Lung (tissue), 11 donors: ENCODE measurements at regions not wholly inside any gene's neighbourhood (a gene's known extent, or its start where the extent isn't known, plus 50 kb on each side); places are given as distances from the start of the nearest gene placed in this dataset.

Experiments
- ATAC-seq: fragments of 200-7000 bp; cut with Tn5 transposase; one replicate; pipeline ENCODE4 v1.9.1; 2020; ENCODE audit warnings: moderate number of reproducible peaks; ENCODE audit not compliant: insufficient read depth, low FRiP score
- DNase-seq, 3 donors: peaks; one replicate each; pipeline ENCODE4 v3.0.0-alpha.2; 2013 to 2017
- H3K27ac ChIP-seq, 2 donors: one replicate each; pipeline ENCODE4 v1.5.1; 2013; ENCODE audit warnings: mild to moderate bottlenecking in 2 of 2, moderate library complexity in 2 of 2, control low read depth in 1 of 2, inconsistent platforms in 1 of 2, low read depth in 1 of 2, low read length in 1 of 2
- H3K27me3 ChIP-seq, 3 donors: one replicate each; pipeline ENCODE4 v1.5.1; 2013; ENCODE audit warnings: low read length in 2 of 3; ENCODE audit not compliant: control insufficient read depth in 3 of 3, insufficient read depth in 3 of 3
- H3K36me3 ChIP-seq, 4 donors: one replicate each; pipeline ENCODE4 v1.5.1; 2013; ENCODE audit warnings: low read length in 4 of 4, mild to moderate bottlenecking in 1 of 4, moderate library complexity in 1 of 4; ENCODE audit not compliant: control insufficient read depth in 4 of 4, insufficient read depth in 4 of 4
- H3K4me1 ChIP-seq, 5 donors: one replicate each; pipeline ENCODE4 v1.5.1; 2013; ENCODE audit warnings: low read length in 5 of 5, mild to moderate bottlenecking in 2 of 5, moderate library complexity in 1 of 5; ENCODE audit not compliant: control insufficient read depth in 5 of 5, insufficient read depth in 5 of 5
- H3K4me3 ChIP-seq: one replicate; pipeline ENCODE4 v1.5.1; 2013; ENCODE audit warnings: mild to moderate bottlenecking, control low read depth, moderate library complexity
- H3K9ac ChIP-seq, 2 donors: one replicate each; pipeline ENCODE4 v1.5.1; 2013; ENCODE audit warnings: low read length in 2 of 2, control low read depth in 1 of 2; ENCODE audit not compliant: insufficient read depth in 1 of 2
- H3K9me3 ChIP-seq, 4 donors: one replicate each; pipeline ENCODE4 v1.5.1; 2013; ENCODE audit warnings: low read length in 3 of 4, mild to moderate bottlenecking in 1 of 4, moderate library complexity in 1 of 4; ENCODE audit not compliant: control insufficient read depth in 4 of 4, insufficient read depth in 3 of 4
- CTCF ChIP-seq: IDR thresholded peaks from 2 replicates; pipeline ENCODE4 v1.5.1; 2012; ENCODE audit warnings: mild to moderate bottlenecking; ENCODE audit errors: control extremely low read depth, extremely low read depth
- WGBS, 2 donors: extraction: QIAGEN DNeasy Blood & Tissue Kit; methylation state at CpG; one replicate each; pipeline ENCODE4 v1.1.7; 2013; 5-methylcytosine and 5-hydroxymethylcytosine counted together
- donor health status: control.
- donor health status: control.
- donor health status: Bipolar disorder and iron deficiency.
- donor health status: healthy.
- donor health status: DM: yes; HTN: yes; CAD: no.

DNA sequence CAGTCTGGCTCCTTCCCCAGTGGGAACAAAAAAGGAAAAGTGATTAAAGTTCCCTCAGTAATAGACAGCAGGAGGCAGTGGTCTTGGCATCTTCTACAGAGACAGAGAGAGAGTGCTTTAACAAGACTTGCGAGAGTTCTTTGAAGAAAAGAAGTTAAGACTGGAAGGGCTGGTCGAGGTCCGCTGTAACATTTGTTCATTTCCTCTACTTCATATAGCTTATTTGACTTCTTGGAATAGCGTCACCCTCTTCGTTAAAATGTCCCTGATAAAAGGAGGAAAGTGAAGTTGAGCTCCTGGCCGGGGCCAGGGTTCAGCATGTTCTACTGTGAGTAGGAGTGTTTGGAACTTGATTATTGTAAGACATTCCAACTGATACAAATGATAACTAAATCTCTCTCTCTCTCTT lies 179.8 kb downstream of the SLIT2 start:
- Histone ChIP-seq H3K9me3 (no peaks in the 10 kb centered on the region), H3K9ac (peak overlapping the region in 1 of 2 donors; percentile 11), H3K27me3 (no peaks in the 10 kb centered on the region), H3K27ac (peak overlapping the region in 1 of 2 donors; percentile 9), H3K4me1 (peaks cover 0 to 35% (median 9%) of the 10 kb centered on the region in 5 donors), H3K4me3 (no peak overlapping the region), H3K36me3 (peaks cover 0 to 3% (median 0%) of the 10 kb centered on the region in 4 donors)
- WGBS, 2 donors, result 71 to 73% methylated on average over 6 of the region's 6 CpGs
- no peak for TF ChIP-seq CTCF
- DNase-seq, result peak in 1 of 3 donors; percentile 44
- no peak for ATAC-seq

DNA sequence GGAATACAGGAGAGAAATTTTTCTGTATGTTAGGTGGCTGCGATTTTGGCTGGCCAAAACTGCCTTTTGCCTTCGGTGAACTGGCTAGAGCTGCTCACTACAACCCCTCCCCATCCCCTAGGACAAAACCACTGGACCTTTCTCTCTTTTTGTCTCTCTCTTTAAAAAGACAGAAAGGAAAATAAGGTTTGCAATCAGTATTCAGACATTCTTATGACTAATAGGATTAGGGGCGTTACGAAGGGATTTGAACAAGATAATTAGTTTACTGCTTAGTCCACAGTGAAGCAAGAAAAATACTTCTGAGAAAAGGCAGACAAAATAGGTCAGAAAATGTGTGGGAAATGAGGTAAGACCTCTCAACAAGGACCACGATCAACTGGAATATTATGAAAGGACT lies 180.4 kb downstream of the SLIT2 start:
- no peak for ATAC-seq
- H3K4me1 ChIP-seq, result peaks cover 0 to 35% (median 9%) of the 10 kb centered on the region in 5 donors
- no peak for TF ChIP-seq CTCF
- H3K9me3 ChIP-seq, result no peaks in the 10 kb centered on the region
- peak overlapping the region in 1 of 2 donors; percentile 2 for H3K9ac ChIP-seq
- no peak overlapping the region for H3K4me3 ChIP-seq
- H3K36me3 ChIP-seq, result peaks cover 0 to 3% (median 0%) of the 10 kb centered on the region in 4 donors
- no peak overlapping the region for H3K27ac ChIP-seq
- DNase-seq, result peak in 1 of 3 donors; percentile 26
- H3K27me3 ChIP-seq, result no peaks in the 10 kb centered on the region
- 57 to 58% methylated on average over 5 of the region's 5 CpGs for WGBS, 2 donors

- Histone ChIP-seq H3K27ac (no peak overlapping the region), H3K27me3 (no peaks in the 10 kb centered on the region), H3K4me1 (peaks cover 0 to 35% (median 9%) of the 10 kb centered on the region in 5 donors), H3K9me3 (no peaks in the 10 kb centered on the region), H3K4me3 (no peak overlapping the region), H3K36me3 (peaks cover 0 to 3% (median 0%) of the 10 kb centered on the region in 4 donors), H3K9ac (no peak overlapping the region)
- TF ChIP-seq CTCF, result no peak
- ATAC-seq (no peak), DNase-seq (peak in 1 of 3 donors; percentile 47)
- 39 to 55% methylated on average over 5 of the region's 5 CpGs for WGBS, 2 donors
Observed at GRCh38 chr4:20433097-20433705, 181.5 kb downstream of the SLIT2 start.

DNA sequence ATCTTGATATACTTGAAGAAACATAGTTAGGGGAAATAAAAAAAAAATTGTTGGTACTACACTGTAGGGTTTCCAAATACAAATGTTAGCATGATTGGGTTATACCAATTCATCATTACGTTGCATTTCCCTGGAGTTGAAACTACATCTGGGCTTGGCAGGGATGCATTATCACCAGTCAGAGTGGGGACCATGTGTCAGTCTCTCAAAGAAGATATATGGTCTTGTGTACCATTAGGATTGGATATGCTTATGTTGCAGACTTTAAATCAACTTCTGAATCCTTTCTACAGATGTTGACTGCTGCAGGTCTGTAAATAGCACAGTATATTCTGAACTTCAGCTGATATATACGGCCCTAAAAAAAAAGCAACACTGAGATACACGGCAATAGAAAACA lies 188.5 kb downstream of the SLIT2 start:
- DNase-seq (no peak), ATAC-seq (no peak)
- Histone ChIP-seq H3K9me3 (no peaks in the 10 kb centered on the region), H3K27me3 (no peaks in the 10 kb centered on the region), H3K27ac (no peak overlapping the region), H3K4me1 (peaks cover 0 to 27% (median 14%) of the 10 kb centered on the region in 5 donors), H3K4me3 (no peak overlapping the region), H3K36me3 (no peaks in the 10 kb centered on the region), H3K9ac (no peak overlapping the region)
- no peak for TF ChIP-seq CTCF
- 83 to 84% methylated on average over 3 of the region's 3 CpGs for WGBS, 2 donors
